ENCODE measurements at regions not wholly inside any gene's neighbourhood (a gene's known extent, or its start where the extent isn't known, plus 50 kb on each side); places are given as distances from the start of the nearest gene placed in this dataset.
"Not testable (repeated sequence)": the region's sequence is repeated elsewhere in the genome, so short reads cannot be mapped to it uniquely, and the experiment has no call there.

DNA sequence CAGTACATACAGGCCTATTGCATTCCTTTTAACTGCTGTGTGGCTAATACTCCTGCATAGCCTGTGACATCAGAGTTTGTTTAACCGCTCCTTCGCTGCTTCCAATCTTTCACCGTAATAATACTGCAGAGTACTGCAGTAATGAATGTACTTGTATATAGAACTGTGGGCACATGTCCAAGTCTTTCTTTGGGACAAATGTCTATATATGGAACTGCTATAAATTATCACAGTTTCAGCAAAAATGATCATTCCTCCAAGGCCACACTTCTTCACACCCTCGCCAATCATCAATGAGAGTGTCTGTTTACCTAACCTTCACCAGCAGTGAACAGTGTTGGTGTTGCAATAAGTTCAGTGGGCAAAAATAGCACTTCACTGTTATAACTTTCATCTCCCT is 230.4 kb downstream of the SP3 start:
- Histone ChIP-seq H3K14ac (ENCODE audit: insufficient read depth, low read length) (no peak overlapping the region), H3K9me3 (ENCODE audit: control insufficient read depth, low read depth, low read length) (no peaks in the 10 kb centered on the region), H2BK15ac (ENCODE audit: low read depth, low read length) (no peak overlapping the region), H3K9ac (ENCODE audit: extremely low read depth, insufficient read length, low read length) (no peak overlapping the region), H3T11ph (ENCODE audit: low read length) (no peak overlapping the region), H2BK5ac (ENCODE audit: insufficient read length, low read length) (no peak overlapping the region), H3K18ac (ENCODE audit: insufficient read length, low read depth, low read length) (no peak overlapping the region), H3K4ac (ENCODE audit: low read depth, low read length) (no peak overlapping the region), H2AFZ (ENCODE audit: low read length) (no peak overlapping the region), H4K5ac (ENCODE audit: insufficient read length, low read depth, low read length) (no peak overlapping the region), H4K8ac (replicated peaks; ENCODE audit: insufficient read length, low read depth, low read length) (no peak overlapping the region), H3K56ac (ENCODE audit: insufficient read length, low read depth, low read length) (no peak overlapping the region), H3K27me3 (ENCODE audit: insufficient read depth, low read length) (no peaks in the 10 kb centered on the region), H2BK120ac (ENCODE audit: low read depth, low read length, poor library complexity, severe bottlenecking) (no peak overlapping the region), H4K91ac (ENCODE audit: insufficient read length, low read depth, low read length) (no peak overlapping the region), H3K79me2 (ENCODE audit: insufficient read depth, low read length) (no peaks in the 10 kb centered on the region), H2BK12ac (ENCODE audit: insufficient read length, low read depth, low read length) (no peak overlapping the region), H3K79me1 (ENCODE audit: insufficient read depth, low read depth, low read length, poor library complexity, severe bottlenecking) (no peaks in the 10 kb centered on the region), H3K27ac (ENCODE audit: insufficient read length, low read depth, low read length) (no peak overlapping the region), H4K20me1 (ENCODE audit: control insufficient read depth, insufficient read depth, insufficient read length) (no peaks in the 10 kb centered on the region), H3K23me2 (ENCODE audit: insufficient read length, low read depth, low read length, poor library complexity, severe bottlenecking) (no peaks in the 10 kb centered on the region), H2AK5ac (ENCODE audit: insufficient read length, low read length) (no peak overlapping the region), H3K4me2 (ENCODE audit: insufficient read depth, insufficient read length, low read length) (no peak overlapping the region), H2BK20ac (ENCODE audit: low read depth, low read length, poor library complexity, severe bottlenecking) (no peak overlapping the region), H3K4me1 (ENCODE audit: insufficient read depth, low read length) (no peaks in the 10 kb centered on the region), H3K23ac (ENCODE audit: insufficient read length, low read depth, low read length) (no peak overlapping the region)
- Mint-ChIP-seq H3K36me3 (ENCODE audit: insufficient read depth in 1 of 3, low read depth in 3 of 3) (no peaks in the 10 kb centered on the region), H3K4me3 (no peak overlapping the region), H3K9me3 (no peaks in the 10 kb centered on the region), H3K27me3 (ENCODE audit: low read depth) (no peaks in the 10 kb centered on the region; the same call in 1 of the 2 replicates), H3K27ac (no peak overlapping the region), H3K4me1 (peaks cover 0 to 2% of the 10 kb centered on the region in 2 experiments; a peak in 1 of 4 replicates)
- WGBS (ENCODE audit: extremely low coverage, insufficient read length, low lambda C conversion rate) = no CpG with 5 or more reads among the region's 4 CpGs
- no peak for DNase-seq
- TF ChIP-seq, protein P1, sequence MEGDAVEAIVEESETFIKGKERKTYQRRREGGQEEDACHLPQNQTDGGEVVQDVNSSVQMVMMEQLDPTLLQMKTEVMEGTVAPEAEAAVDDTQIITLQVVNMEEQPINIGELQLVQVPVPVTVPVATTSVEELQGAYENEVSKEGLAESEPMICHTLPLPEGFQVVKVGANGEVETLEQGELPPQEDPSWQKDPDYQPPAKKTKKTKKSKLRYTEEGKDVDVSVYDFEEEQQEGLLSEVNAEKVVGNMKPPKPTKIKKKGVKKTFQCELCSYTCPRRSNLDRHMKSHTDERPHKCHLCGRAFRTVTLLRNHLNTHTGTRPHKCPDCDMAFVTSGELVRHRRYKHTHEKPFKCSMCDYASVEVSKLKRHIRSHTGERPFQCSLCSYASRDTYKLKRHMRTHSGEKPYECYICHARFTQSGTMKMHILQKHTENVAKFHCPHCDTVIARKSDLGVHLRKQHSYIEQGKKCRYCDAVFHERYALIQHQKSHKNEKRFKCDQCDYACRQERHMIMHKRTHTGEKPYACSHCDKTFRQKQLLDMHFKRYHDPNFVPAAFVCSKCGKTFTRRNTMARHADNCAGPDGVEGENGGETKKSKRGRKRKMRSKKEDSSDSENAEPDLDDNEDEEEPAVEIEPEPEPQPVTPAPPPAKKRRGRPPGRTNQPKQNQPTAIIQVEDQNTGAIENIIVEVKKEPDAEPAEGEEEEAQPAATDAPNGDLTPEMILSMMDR (conservative IDR thresholded peaks at IDR 0.05) = no peak

DNA sequence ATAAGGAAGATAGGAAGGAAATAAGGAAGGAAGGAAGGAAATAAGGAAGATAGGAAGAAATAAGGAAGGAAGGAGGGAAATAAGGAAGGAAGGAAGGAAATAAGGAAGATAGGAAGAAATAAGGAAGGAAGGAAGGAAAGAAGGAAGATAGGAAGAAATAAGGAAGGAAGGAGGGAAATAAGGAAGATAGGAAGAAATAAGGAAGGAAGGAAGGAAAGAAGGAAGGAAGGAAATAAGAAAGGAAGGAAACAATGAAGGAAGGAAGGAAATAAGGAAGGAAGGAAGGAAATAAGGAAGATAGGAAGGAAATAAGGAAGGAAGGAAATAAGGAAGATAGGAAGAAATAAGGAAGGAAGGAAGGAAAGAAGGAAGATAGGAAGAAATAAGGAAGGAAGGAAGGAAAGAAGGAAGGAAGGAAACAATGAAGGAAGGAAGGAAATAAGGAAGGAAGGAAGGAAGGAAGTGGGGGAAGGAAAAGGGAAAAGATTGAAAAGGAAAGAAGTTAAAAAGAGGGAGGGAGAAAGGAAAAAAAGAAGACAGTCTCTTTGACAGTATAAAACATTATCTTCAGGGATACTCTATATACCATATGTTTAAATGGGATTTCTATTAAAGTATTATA is 227.1 kb downstream of the SP3 start:
- not testable (repeated sequence) for H3K27me3 Mint-ChIP-seq (ENCODE audit: low read depth); H3K23ac ChIP-seq (ENCODE audit: insufficient read length, low read depth, low read length); H4K91ac ChIP-seq (ENCODE audit: insufficient read length, low read depth, low read length); H3K18ac ChIP-seq (ENCODE audit: insufficient read length, low read depth, low read length); H2BK5ac ChIP-seq (ENCODE audit: insufficient read length, low read length); H3K4me1 Mint-ChIP-seq; H3K4me2 ChIP-seq (ENCODE audit: insufficient read depth, insufficient read length, low read length); H3T11ph ChIP-seq (ENCODE audit: low read length); H3K79me2 ChIP-seq (ENCODE audit: insufficient read depth, low read length); H3K36me3 Mint-ChIP-seq (ENCODE audit: insufficient read depth in 1 of 3, low read depth in 3 of 3); H2BK12ac ChIP-seq (ENCODE audit: insufficient read length, low read depth, low read length); H3K9me3 ChIP-seq (ENCODE audit: control insufficient read depth, low read depth, low read length); H2BK15ac ChIP-seq (ENCODE audit: low read depth, low read length); H3K14ac ChIP-seq (ENCODE audit: insufficient read depth, low read length); H2BK120ac ChIP-seq (ENCODE audit: low read depth, low read length, poor library complexity, severe bottlenecking); H4K5ac ChIP-seq (ENCODE audit: insufficient read length, low read depth, low read length); H2AK5ac ChIP-seq (ENCODE audit: insufficient read length, low read length); H3K23me2 ChIP-seq (ENCODE audit: insufficient read length, low read depth, low read length, poor library complexity, severe bottlenecking); H2BK20ac ChIP-seq (ENCODE audit: low read depth, low read length, poor library complexity, severe bottlenecking); H3K4me3 Mint-ChIP-seq; H3K27me3 ChIP-seq (ENCODE audit: insufficient read depth, low read length); H3K4ac ChIP-seq (ENCODE audit: low read depth, low read length); H3K4me1 ChIP-seq (ENCODE audit: insufficient read depth, low read length); H3K9ac ChIP-seq (ENCODE audit: extremely low read depth, insufficient read length, low read length); H3K27ac ChIP-seq (ENCODE audit: insufficient read length, low read depth, low read length); H4K8ac ChIP-seq (replicated peaks; ENCODE audit: insufficient read length, low read depth, low read length); H3K56ac ChIP-seq (ENCODE audit: insufficient read length, low read depth, low read length); H2AFZ ChIP-seq (ENCODE audit: low read length); H3K27ac Mint-ChIP-seq; H3K79me1 ChIP-seq (ENCODE audit: insufficient read depth, low read depth, low read length, poor library complexity, severe bottlenecking); H4K20me1 ChIP-seq (ENCODE audit: control insufficient read depth, insufficient read depth, insufficient read length); DNase-seq; H3K9me3 Mint-ChIP-seq
